ENCODE measurements at regions not wholly inside any gene's neighbourhood (a gene's known extent, or its start where the extent isn't known, plus 50 kb on each side); places are given as distances from the start of the nearest gene placed in this dataset.

- TF ChIP-seq CTCF (IDR thresholded peaks at IDR 0.05) (no peak), POLR2A (IDR thresholded peaks at IDR 0.05) (no peak), POLR2AphosphoS5 (IDR thresholded peaks at IDR 0.05) (no peak), EP300 (IDR thresholded peaks at IDR 0.05) (no peak)
These were observed 160.8 kb downstream of the CEMIP2 start for GRCh38 chr9:71607461-71607881.
